Nephron progenitor cell (in vitro differentiated cells): ENCODE measurements at regions not wholly inside any gene's neighbourhood (a gene's known extent, or its start where the extent isn't known, plus 50 kb on each side); places are given as distances from the start of the nearest gene placed in this dataset.

Source experiments
- DNase-seq: peaks from one replicate; pipeline ENCODE4 v3.0.0; 2021
- H3K27ac Mint-ChIP-seq: 2 replicates; pipeline ENCODE4 v1.8.0; 2021; ENCODE audit warnings: mild to moderate bottlenecking, moderate library complexity, mixed read lengths
- H3K27me3 Mint-ChIP-seq: 2 replicates; pipeline ENCODE4 v1.8.0; 2021; ENCODE audit warnings: mild to moderate bottlenecking, low read depth, mixed read lengths; ENCODE audit not compliant: poor library complexity
- H3K36me3 Mint-ChIP-seq: 2 replicates; pipeline ENCODE4 v1.8.0; 2021; ENCODE audit warnings: low read depth, mixed read lengths
- H3K4me1 Mint-ChIP-seq: 2 replicates; pipeline ENCODE4 v1.8.0; 2021; ENCODE audit warnings: mixed read lengths
- H3K4me3 Mint-ChIP-seq: 2 replicates; pipeline ENCODE4 v1.8.0; 2021; ENCODE audit warnings: mild to moderate bottlenecking, moderate library complexity, mixed read lengths
- H3K9me3 Mint-ChIP-seq: 2 replicates; pipeline ENCODE4 v1.8.0; 2021; ENCODE audit warnings: mild to moderate bottlenecking, moderate library complexity, mixed read lengths
- CTCF ChIP-seq: fragments of 200-600 bp; sonication (generic); IDR thresholded peaks from 2 replicates; pipeline ENCODE4 v1.5.0; 2021; ENCODE audit warnings: antibody characterized with exemption

GRCh38 chr7:152571068-152571467, 104.9 kb downstream of the XRCC2 start:
- peaks cover 13% of the 10 kb centered on the region for H3K27me3 Mint-ChIP-seq
- no peaks in the 10 kb centered on the region for H3K36me3 Mint-ChIP-seq
- peak; percentile 18 for DNase-seq
- H3K27ac Mint-ChIP-seq, result no peak overlapping the region
- H3K4me1 Mint-ChIP-seq, result peaks cover 18% of the 10 kb centered on the region
- H3K4me3 Mint-ChIP-seq, result no peak overlapping the region
- no peaks in the 10 kb centered on the region for H3K9me3 Mint-ChIP-seq
- no peak for TF ChIP-seq CTCF

- peaks cover 11% of the 10 kb centered on the region for H3K4me1 Mint-ChIP-seq
- no peaks in the 10 kb centered on the region for H3K36me3 Mint-ChIP-seq
- H3K27ac Mint-ChIP-seq, result no peak overlapping the region
- no peak for TF ChIP-seq CTCF
- no peak overlapping the region for H3K4me3 Mint-ChIP-seq
- H3K27me3 Mint-ChIP-seq, result peaks cover 29% of the 10 kb centered on the region
- no peaks in the 10 kb centered on the region for H3K9me3 Mint-ChIP-seq
- DNase-seq, result no peak
Observed at GRCh38 chr7:152568972-152569371, 107.0 kb downstream of the XRCC2 start.

GRCh38 chr7:152565731-152566130, 110.2 kb downstream of the XRCC2 start:
- Mint-ChIP-seq H3K4me1 (peaks cover 11% of the 10 kb centered on the region), H3K4me3 (no peak overlapping the region), H3K36me3 (no peaks in the 10 kb centered on the region), H3K27me3 (peaks cover 30% of the 10 kb centered on the region), H3K27ac (no peak overlapping the region), H3K9me3 (no peaks in the 10 kb centered on the region)
- no peak for TF ChIP-seq CTCF
- no peak for DNase-seq

GRCh38 chr7:152564656-152565250, 111.2 kb downstream of the XRCC2 start:
- no peak for TF ChIP-seq CTCF
- H3K4me3 Mint-ChIP-seq, result no peak overlapping the region
- no peak overlapping the region for H3K27ac Mint-ChIP-seq
- peaks cover 30% of the 10 kb centered on the region for H3K27me3 Mint-ChIP-seq
- no peak for DNase-seq
- peaks cover 11% of the 10 kb centered on the region for H3K4me1 Mint-ChIP-seq
- no peaks in the 10 kb centered on the region for H3K9me3 Mint-ChIP-seq
- no peaks in the 10 kb centered on the region for H3K36me3 Mint-ChIP-seq

GRCh38 chr7:152556013-152556755, 119.8 kb downstream of the XRCC2 start:
- Mint-ChIP-seq H3K27ac (peak overlapping the region; percentile 53), H3K4me3 (no peak overlapping the region), H3K36me3 (no peaks in the 10 kb centered on the region), H3K27me3 (no peaks in the 10 kb centered on the region), H3K9me3 (no peaks in the 10 kb centered on the region), H3K4me1 (peaks cover 20% of the 10 kb centered on the region)
- no peak for DNase-seq
- no peak for TF ChIP-seq CTCF
